ENCODE measurements at regions not wholly inside any gene's neighbourhood (a gene's known extent, or its start where the extent isn't known, plus 50 kb on each side); places are given as distances from the start of the nearest gene placed in this dataset.

- no peak for TF ChIP-seq Cebpa-rat (IDR thresholded peaks at IDR 0.05)
- Histone ChIP-seq H4K20me1 (no peaks in the 10 kb centered on the region), H3K9me3 (replicated peaks in 1 of 11) (no peaks in the 10 kb centered on the region), H3K27me3 (no peaks in the 10 kb centered on the region), H3K9ac (no peak overlapping the region), H3K4me1 (no peaks in the 10 kb centered on the region), H3K4me3 (no peak overlapping the region), H3K4me2 (no peak overlapping the region), H3K36me3 (no peaks in the 10 kb centered on the region), H3K27ac (no peak overlapping the region)
These were observed 685.1 kb downstream of the SI start for GRCh38 chr3:164393171-164393570.

DNA sequence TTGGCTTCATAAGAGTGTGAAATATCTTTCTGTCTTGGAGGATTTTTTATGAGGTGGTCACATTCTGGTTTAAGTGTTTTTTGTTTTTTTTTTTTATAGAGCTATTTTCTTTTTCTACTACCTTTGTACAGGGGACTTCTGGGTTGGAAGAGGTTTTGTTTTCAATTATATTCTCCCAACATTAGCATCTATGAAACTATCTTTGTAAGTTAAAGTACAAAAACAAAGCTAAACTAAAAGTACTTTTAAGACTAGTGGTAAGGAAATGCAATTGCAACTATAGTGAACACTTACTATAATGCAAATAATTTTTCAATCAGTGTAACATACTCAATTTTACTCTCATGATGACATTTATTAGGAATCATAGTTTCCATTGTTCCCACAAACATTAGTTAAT is 688.2 kb downstream of the SI start:
- TF ChIP-seq Cebpa-rat (IDR thresholded peaks at IDR 0.05), result no peak
- Histone ChIP-seq H3K4me2 (no peak overlapping the region), H3K27ac (no peak overlapping the region), H3K4me3 (no peak overlapping the region), H3K27me3 (no peaks in the 10 kb centered on the region), H3K36me3 (no peaks in the 10 kb centered on the region), H3K9ac (no peak overlapping the region), H3K9me3 (replicated peaks in 1 of 11) (no peaks in the 10 kb centered on the region), H3K4me1 (no peaks in the 10 kb centered on the region), H4K20me1 (no peaks in the 10 kb centered on the region)

GRCh38 chr3:164387236-164387635 is 691.1 kb downstream of the SI start:
- TF ChIP-seq Cebpa-rat (IDR thresholded peaks at IDR 0.05), result no peak
- Histone ChIP-seq H4K20me1 (no peaks in the 10 kb centered on the region), H3K9me3 (replicated peaks in 1 of 11) (no peaks in the 10 kb centered on the region), H3K4me3 (no peak overlapping the region), H3K4me2 (no peak overlapping the region), H3K36me3 (no peaks in the 10 kb centered on the region), H3K4me1 (no peaks in the 10 kb centered on the region), H3K27ac (no peak overlapping the region), H3K9ac (no peak overlapping the region), H3K27me3 (no peaks in the 10 kb centered on the region)

DNA sequence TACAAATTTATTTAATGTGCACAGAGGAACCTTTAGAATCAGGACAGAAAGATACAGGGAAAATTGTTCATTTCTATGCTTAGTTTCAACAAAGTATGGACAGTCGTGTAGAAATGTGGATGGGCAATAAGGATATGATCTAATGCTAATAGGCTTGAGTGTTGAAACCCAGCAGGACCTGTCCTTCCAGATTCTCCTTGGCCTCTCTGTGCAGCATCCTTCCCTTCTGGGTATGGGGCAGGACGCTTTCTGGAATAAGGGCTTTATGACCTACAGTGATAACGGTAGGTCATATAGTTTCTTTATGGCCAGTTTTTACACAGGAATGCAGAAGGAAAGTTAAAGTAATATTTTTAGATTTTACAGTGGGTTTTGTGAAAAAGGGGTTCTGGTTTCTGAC is 698.1 kb downstream of the SI start:
- no peak overlapping the region for H3K9ac ChIP-seq
- no peak overlapping the region for H3K4me3 ChIP-seq
- no peak overlapping the region for H3K4me2 ChIP-seq
- no peaks in the 10 kb centered on the region for H3K9me3 ChIP-seq (replicated peaks in 1 of 11)
- no peaks in the 10 kb centered on the region; a peak in 2 of 20 replicates for H3K4me1 ChIP-seq
- H3K27ac ChIP-seq, result no peak overlapping the region
- H3K36me3 ChIP-seq, result no peaks in the 10 kb centered on the region
- TF ChIP-seq Cebpa-rat (IDR thresholded peaks at IDR 0.05), result no peak
- no peaks in the 10 kb centered on the region for H3K27me3 ChIP-seq
- H4K20me1 ChIP-seq, result no peaks in the 10 kb centered on the region

DNA sequence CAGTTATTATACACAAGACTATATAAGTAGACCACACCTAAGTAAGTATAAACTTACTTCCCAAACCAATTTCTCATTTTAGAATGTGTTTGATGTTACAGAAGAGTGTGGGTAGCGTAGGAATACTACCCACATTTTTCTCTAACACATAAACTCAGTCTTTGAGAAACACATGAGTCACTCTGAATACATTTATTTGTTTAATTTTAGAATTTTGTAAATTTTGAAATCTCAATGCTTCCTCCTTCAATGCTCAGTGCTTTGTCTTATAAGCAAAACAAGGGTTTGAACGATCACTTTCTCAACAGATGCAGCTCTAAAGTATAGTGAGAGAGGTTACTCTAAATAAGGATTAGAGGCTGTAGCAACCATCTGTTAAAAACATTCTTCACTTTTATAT is 700.8 kb downstream of the SI start:
- no peaks in the 10 kb centered on the region; a peak in 2 of 20 replicates for H3K4me1 ChIP-seq
- H4K20me1 ChIP-seq, result no peaks in the 10 kb centered on the region
- no peak overlapping the region for H3K4me3 ChIP-seq
- H3K9ac ChIP-seq, result no peak overlapping the region
- no peak overlapping the region for H3K27ac ChIP-seq
- no peaks in the 10 kb centered on the region for H3K36me3 ChIP-seq
- no peaks in the 10 kb centered on the region for H3K27me3 ChIP-seq
- H3K9me3 ChIP-seq (replicated peaks in 1 of 11), result no peaks in the 10 kb centered on the region
- H3K4me2 ChIP-seq, result no peak overlapping the region
- TF ChIP-seq Cebpa-rat (IDR thresholded peaks at IDR 0.05), result no peak

DNA sequence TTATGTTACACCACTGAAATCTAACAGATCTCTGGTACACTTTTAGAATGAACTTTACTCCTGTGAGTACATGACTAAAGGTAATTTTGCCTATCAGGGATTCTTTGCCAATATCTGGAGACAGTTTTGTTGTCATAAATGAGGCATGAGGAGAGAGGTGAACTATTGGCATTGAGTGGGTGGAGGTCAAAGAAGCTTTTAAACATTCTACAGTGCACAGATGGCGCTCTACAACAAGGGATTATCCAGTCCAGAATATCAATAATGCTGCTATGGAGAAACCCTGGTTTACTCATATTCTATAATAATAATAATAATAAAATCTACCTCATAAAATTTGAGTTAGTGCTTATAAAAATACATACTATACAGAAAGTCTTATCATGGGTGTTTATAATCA is 702.3 kb downstream of the SI start:
- Histone ChIP-seq H4K20me1 (no peaks in the 10 kb centered on the region), H3K9me3 (replicated peaks in 1 of 11) (no peaks in the 10 kb centered on the region), H3K4me2 (no peak overlapping the region), H3K27ac (no peak overlapping the region), H3K36me3 (no peaks in the 10 kb centered on the region), H3K4me1 (no peaks in the 10 kb centered on the region; a peak in 2 of 20 replicates), H3K27me3 (no peaks in the 10 kb centered on the region), H3K9ac (no peak overlapping the region), H3K4me3 (no peak overlapping the region)
- no peak for TF ChIP-seq Cebpa-rat (IDR thresholded peaks at IDR 0.05)

GRCh38 chr3:164375538-164375937 is 702.8 kb downstream of the SI start:
- Histone ChIP-seq H3K9ac (no peak overlapping the region), H3K27ac (no peak overlapping the region), H3K4me2 (no peak overlapping the region), H3K27me3 (no peaks in the 10 kb centered on the region), H3K4me3 (no peak overlapping the region), H4K20me1 (no peaks in the 10 kb centered on the region), H3K4me1 (no peaks in the 10 kb centered on the region; a peak in 2 of 20 replicates), H3K9me3 (replicated peaks in 1 of 11) (no peaks in the 10 kb centered on the region), H3K36me3 (no peaks in the 10 kb centered on the region)
- no peak for TF ChIP-seq Cebpa-rat (IDR thresholded peaks at IDR 0.05)

GRCh38 chr3:164371681-164372080 is 706.6 kb downstream of the SI start:
- Histone ChIP-seq H3K4me3 (no peak overlapping the region), H3K9me3 (replicated peaks in 1 of 11) (no peaks in the 10 kb centered on the region), H3K27ac (no peak overlapping the region), H3K4me1 (no peaks in the 10 kb centered on the region; a peak in 1 of 20 replicates), H3K27me3 (no peaks in the 10 kb centered on the region), H3K9ac (no peak overlapping the region), H3K36me3 (no peaks in the 10 kb centered on the region), H3K4me2 (no peak overlapping the region), H4K20me1 (no peaks in the 10 kb centered on the region)
- TF ChIP-seq Cebpa-rat (IDR thresholded peaks at IDR 0.05), result no peak

GRCh38 chr3:164370970-164371369 is 707.3 kb downstream of the SI start:
- H3K9ac ChIP-seq, result no peak overlapping the region
- TF ChIP-seq Cebpa-rat (IDR thresholded peaks at IDR 0.05), result no peak
- H3K4me3 ChIP-seq, result no peak overlapping the region
- H3K27me3 ChIP-seq, result no peaks in the 10 kb centered on the region
- no peak overlapping the region for H3K4me2 ChIP-seq
- no peaks in the 10 kb centered on the region for H4K20me1 ChIP-seq
- no peaks in the 10 kb centered on the region for H3K4me1 ChIP-seq
- no peaks in the 10 kb centered on the region for H3K36me3 ChIP-seq
- no peaks in the 10 kb centered on the region for H3K9me3 ChIP-seq (replicated peaks in 1 of 11)
- no peak overlapping the region for H3K27ac ChIP-seq

DNA sequence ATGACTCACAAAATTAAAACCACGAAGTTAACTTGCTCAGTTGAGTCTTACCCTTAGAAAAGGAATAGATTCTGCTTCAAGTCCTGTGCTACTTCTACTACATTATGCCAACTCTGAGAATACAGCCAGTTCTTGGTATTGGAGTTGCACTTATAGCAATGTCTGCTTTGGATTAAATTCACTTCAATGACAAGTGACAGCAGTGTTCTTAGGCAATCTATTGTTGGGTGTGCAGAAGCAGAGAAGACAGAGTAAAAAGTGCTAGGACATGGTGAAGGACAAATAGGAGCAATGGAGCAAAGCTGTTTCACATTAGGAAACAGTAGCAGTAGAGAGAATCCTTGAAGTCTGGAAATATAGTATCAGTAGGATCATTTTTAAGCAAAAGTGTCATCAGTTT is 713.1 kb downstream of the SI start:
- H3K4me1 ChIP-seq, result no peaks in the 10 kb centered on the region
- no peak overlapping the region for H3K4me3 ChIP-seq
- H3K36me3 ChIP-seq, result no peaks in the 10 kb centered on the region
- no peak overlapping the region for H3K9ac ChIP-seq
- H4K20me1 ChIP-seq, result no peaks in the 10 kb centered on the region
- no peaks in the 10 kb centered on the region for H3K9me3 ChIP-seq (replicated peaks in 1 of 11)
- no peaks in the 10 kb centered on the region for H3K27me3 ChIP-seq
- TF ChIP-seq Cebpa-rat (IDR thresholded peaks at IDR 0.05), result no peak
- no peak overlapping the region; a peak in 1 of 22 replicates for H3K4me2 ChIP-seq
- no peak overlapping the region for H3K27ac ChIP-seq

DNA sequence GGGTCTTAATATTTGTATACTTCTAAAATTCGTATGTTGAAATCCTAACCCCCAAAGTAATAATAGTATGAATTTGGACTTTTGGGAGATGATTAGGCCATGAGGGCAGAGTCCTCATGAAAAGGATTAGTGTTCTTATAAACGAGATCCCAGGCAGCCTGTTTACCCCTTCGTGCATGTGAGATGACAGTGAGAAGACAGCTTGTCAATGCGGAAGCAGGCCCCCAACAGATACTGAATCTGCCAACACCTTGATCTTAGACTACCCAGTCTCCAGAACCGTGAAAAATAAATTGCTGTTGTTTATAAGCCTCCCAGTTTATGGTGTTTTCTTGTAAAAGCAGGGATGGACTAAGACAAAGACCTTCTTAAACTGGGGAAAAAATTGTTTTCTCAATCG is 714.2 kb downstream of the SI start:
- no peak overlapping the region for H3K9ac ChIP-seq
- H3K4me3 ChIP-seq, result no peak overlapping the region
- no peaks in the 10 kb centered on the region for H3K9me3 ChIP-seq (replicated peaks in 1 of 11)
- no peak overlapping the region for H3K4me2 ChIP-seq
- no peaks in the 10 kb centered on the region for H4K20me1 ChIP-seq
- TF ChIP-seq Cebpa-rat (IDR thresholded peaks at IDR 0.05), result no peak
- H3K4me1 ChIP-seq, result no peaks in the 10 kb centered on the region
- H3K36me3 ChIP-seq, result no peaks in the 10 kb centered on the region
- no peak overlapping the region for H3K27ac ChIP-seq
- H3K27me3 ChIP-seq, result no peaks in the 10 kb centered on the region

Data from BLaER1 treated with 17β-estradiol and CSF1 and Interleukin-3, amounts not matched to agents 10 nM and 100 nM (cell line).